Upper lobe of left lung (tissue), 6 donors: ENCODE measurements at regions not wholly inside any gene's neighbourhood (a gene's known extent, or its start where the extent isn't known, plus 50 kb on each side); places are given as distances from the start of the nearest gene placed in this dataset.

Experiments used
- ATAC-seq, 2 donors: fragments of 200-7000 bp; cut with Tn5 transposase; one replicate each; pipeline ENCODE4 v1.9.1; 2022; ENCODE audit warnings: mild to moderate bottlenecking in 2 of 2, moderate library complexity in 2 of 2; ENCODE audit not compliant: low FRiP score in 2 of 2
- DNase-seq, 2 donors: peaks; one replicate each; pipeline ENCODE4 v3.0.0-alpha.2; 2019 to 2020
- H3K27ac ChIP-seq, 4 donors: fragments of 200-600 bp; sonication (generic); one replicate each; pipeline ENCODE4 v1.5.1; 2016 to 2019
- H3K27me3 ChIP-seq, 4 donors: fragments of 200-600 bp; sonication (generic); one replicate each; pipeline ENCODE4 v1.5.1; 2017 to 2019
- H3K36me3 ChIP-seq, 4 donors: fragments of 200-600 bp; sonication (generic); one replicate each; pipeline ENCODE4 v1.5.1; 2016 to 2019
- H3K4me1 ChIP-seq, 4 donors: fragments of 200-600 bp; sonication (generic); one replicate each; pipeline ENCODE4 v1.5.1; 2018 to 2019
- H3K4me3 ChIP-seq, 4 donors: fragments of 200-600 bp; sonication (generic); one replicate each; pipeline ENCODE4 v1.5.1; 2017 to 2019; ENCODE audit warnings: mild to moderate bottlenecking in 2 of 4, moderate library complexity in 1 of 4
- H3K9me3 ChIP-seq, 4 donors: fragments of 200-600 bp; sonication (generic); one replicate each; pipeline ENCODE4 v1.5.1; 2018 to 2019
- CTCF ChIP-seq, 6 experiments: fragments of 450-650 bp in 4 of 6; fragments of 200-600 bp in 2 of 6; sonication (generic) in 2 of 6; IDR thresholded peaks; one replicate each; pipeline ENCODE4 v1.5.1; 2016 to 2019; ENCODE audit warnings: antibody characterized with exemption in 6 of 6
- EP300 ChIP-seq, 4 donors: sonication (generic); formaldehyde crosslinking; IDR thresholded peaks; one replicate each; pipeline ENCODE4 v1.5.1; 2017; ENCODE audit warnings: antibody characterized with exemption in 4 of 4, control low read depth in 2 of 4
- POLR2A ChIP-seq, 4 donors: fragments of 450-650 bp; IDR thresholded peaks; one replicate each; pipeline ENCODE4 v1.5.1; 2016 to 2017; ENCODE audit warnings: antibody characterized with exemption in 4 of 4, mild to moderate bottlenecking in 2 of 4
- POLR2AphosphoS5 ChIP-seq, 2 donors: sonication (generic); formaldehyde crosslinking; IDR thresholded peaks; one replicate each; pipeline ENCODE4 v1.5.1; 2017; ENCODE audit warnings: antibody characterized with exemption in 2 of 2
- WGBS, 2 donors: methylation state at CpG; one replicate each; pipeline ENCODE4 v1.1.5; 2017 to 2018; 5-methylcytosine and 5-hydroxymethylcytosine counted together
- donor health status: DM: no; HTN: no; CAD: no; lungs with moderate emphysema.
- donor health status: DM: no; HTN: yes; CAD: no; lungs with severe emphysema.

- peak in 1 of 2 donors; percentile 9 for ATAC-seq
These were observed 149.3 kb upstream of the AFDN start for GRCh38 chr6:167677422-167677789.

GRCh38 chr6:167678102-167679101 is 148.3 kb upstream of the AFDN start:
- Histone ChIP-seq H3K4me3 (peak overlapping the region in 3 of 4 donors; percentile 5 to 31 (median 30)), H3K27ac (no peak overlapping the region), H3K36me3 (no peaks in the 10 kb centered on the region), H3K27me3 (peaks cover 0 to 11% (median 0%) of the 10 kb centered on the region in 4 donors), H3K9me3 (no peaks in the 10 kb centered on the region), H3K4me1 (peaks cover 28 to 41% (median 32%) of the 10 kb centered on the region in 4 donors)
- TF ChIP-seq POLR2A (IDR thresholded peaks at IDR 0.05): no peak
- TF ChIP-seq EP300 (IDR thresholded peaks at IDR 0.05): no peak
- no peak for TF ChIP-seq CTCF (IDR thresholded peaks at IDR 0.05)
- no peak for TF ChIP-seq POLR2AphosphoS5 (IDR thresholded peaks at IDR 0.05)
- peak in 1 of 2 donors; percentile 43 for ATAC-seq
- DNase-seq: peak in 1 of 2 donors; percentile 89
- 27 to 34% methylated on average over 39 to 58 of the region's 62 CpGs for WGBS, 2 donors

More at GRCh38 chr6:167677422-167677789, 149.3 kb upstream of the AFDN start:
- 85 to 93% methylated on average over 9 of the region's 9 CpGs for WGBS, 2 donors
- Histone ChIP-seq H3K36me3 (no peaks in the 10 kb centered on the region), H3K27me3 (peaks cover 0 to 11% (median 0%) of the 10 kb centered on the region in 4 donors), H3K27ac (peak overlapping the region in 1 of 4 donors; percentile 63), H3K9me3 (no peaks in the 10 kb centered on the region), H3K4me3 (no peak overlapping the region), H3K4me1 (peaks cover 25 to 31% (median 27%) of the 10 kb centered on the region in 4 donors)
- TF ChIP-seq CTCF (IDR thresholded peaks at IDR 0.05) (no peak), EP300 (IDR thresholded peaks at IDR 0.05) (no peak), POLR2AphosphoS5 (IDR thresholded peaks at IDR 0.05) (no peak), POLR2A (IDR thresholded peaks at IDR 0.05) (no peak)
- DNase-seq: no peak

- Histone ChIP-seq H3K4me3 (no peak overlapping the region), H3K27me3 (peaks cover 0 to 11% (median 0%) of the 10 kb centered on the region in 4 donors), H3K36me3 (no peaks in the 10 kb centered on the region), H3K27ac (no peak overlapping the region), H3K9me3 (no peaks in the 10 kb centered on the region), H3K4me1 (peaks cover 28 to 44% (median 36%) of the 10 kb centered on the region in 4 donors)
- 69 to 76% methylated on average over 12 of the region's 12 CpGs for WGBS, 2 donors
- DNase-seq: no peak
- no peak for TF ChIP-seq CTCF (IDR thresholded peaks at IDR 0.05)
- TF ChIP-seq POLR2A (IDR thresholded peaks at IDR 0.05): no peak
- no peak for TF ChIP-seq EP300 (IDR thresholded peaks at IDR 0.05)
- ATAC-seq: no peak
These were observed 147.5 kb upstream of the AFDN start for GRCh38 chr6:167679122-167679736.

- no peak for TF ChIP-seq POLR2AphosphoS5 (IDR thresholded peaks at IDR 0.05)
- no peak for TF ChIP-seq CTCF (IDR thresholded peaks at IDR 0.05)
- no peak for TF ChIP-seq POLR2A (IDR thresholded peaks at IDR 0.05)
- no peak for TF ChIP-seq EP300 (IDR thresholded peaks at IDR 0.05)
- WGBS, 2 donors: 91 to 98% methylated on average over 11 to 15 of the region's 15 CpGs
These were observed 146.7 kb upstream of the AFDN start for GRCh38 chr6:167679790-167680604.

More at GRCh38 chr6:167679790-167680604, 146.7 kb upstream of the AFDN start:
- Histone ChIP-seq H3K4me3 (no peak overlapping the region), H3K9me3 (no peaks in the 10 kb centered on the region), H3K36me3 (no peaks in the 10 kb centered on the region), H3K4me1 (peaks cover 28 to 44% (median 36%) of the 10 kb centered on the region in 4 donors), H3K27ac (no peak overlapping the region), H3K27me3 (peaks cover 0 to 11% (median 0%) of the 10 kb centered on the region in 4 donors)
- DNase-seq (no peak), ATAC-seq (no peak)
